ENCODE measurements at regions not wholly inside any gene's neighbourhood (a gene's known extent, or its start where the extent isn't known, plus 50 kb on each side); places are given as distances from the start of the nearest gene placed in this dataset.

DNA sequence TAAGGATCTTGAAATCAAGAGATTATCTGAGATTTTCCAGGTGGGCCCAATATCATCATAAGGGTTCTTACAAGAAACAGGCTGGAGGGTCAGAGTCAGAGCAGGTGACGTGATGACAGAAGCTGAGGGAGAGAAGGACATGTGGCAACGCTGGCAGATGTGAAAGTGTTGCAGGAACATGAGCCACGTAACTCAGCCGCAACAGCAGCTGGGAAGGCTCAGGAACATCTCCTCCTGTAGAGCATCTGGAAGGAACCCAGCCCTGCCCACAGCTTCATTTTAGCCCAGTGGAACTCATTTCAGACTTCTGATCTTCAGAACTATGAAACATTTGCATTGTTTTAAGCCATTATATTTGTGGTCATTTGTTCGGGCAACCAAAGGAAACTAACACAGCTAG, 156.3 kb upstream of the VEGFC start:
- DNase-seq: no peak
- H3K36me3 Mint-ChIP-seq (ENCODE audit: low read depth): no peaks in the 10 kb centered on the region
- H3K27me3 Mint-ChIP-seq (ENCODE audit: low read depth, poor library complexity): no peaks in the 10 kb centered on the region
- no peak overlapping the region for H3K4me3 Mint-ChIP-seq
- no peaks in the 10 kb centered on the region for H3K4me1 Mint-ChIP-seq
- no peak overlapping the region for H3K27ac Mint-ChIP-seq
- TF ChIP-seq, protein P1, sequence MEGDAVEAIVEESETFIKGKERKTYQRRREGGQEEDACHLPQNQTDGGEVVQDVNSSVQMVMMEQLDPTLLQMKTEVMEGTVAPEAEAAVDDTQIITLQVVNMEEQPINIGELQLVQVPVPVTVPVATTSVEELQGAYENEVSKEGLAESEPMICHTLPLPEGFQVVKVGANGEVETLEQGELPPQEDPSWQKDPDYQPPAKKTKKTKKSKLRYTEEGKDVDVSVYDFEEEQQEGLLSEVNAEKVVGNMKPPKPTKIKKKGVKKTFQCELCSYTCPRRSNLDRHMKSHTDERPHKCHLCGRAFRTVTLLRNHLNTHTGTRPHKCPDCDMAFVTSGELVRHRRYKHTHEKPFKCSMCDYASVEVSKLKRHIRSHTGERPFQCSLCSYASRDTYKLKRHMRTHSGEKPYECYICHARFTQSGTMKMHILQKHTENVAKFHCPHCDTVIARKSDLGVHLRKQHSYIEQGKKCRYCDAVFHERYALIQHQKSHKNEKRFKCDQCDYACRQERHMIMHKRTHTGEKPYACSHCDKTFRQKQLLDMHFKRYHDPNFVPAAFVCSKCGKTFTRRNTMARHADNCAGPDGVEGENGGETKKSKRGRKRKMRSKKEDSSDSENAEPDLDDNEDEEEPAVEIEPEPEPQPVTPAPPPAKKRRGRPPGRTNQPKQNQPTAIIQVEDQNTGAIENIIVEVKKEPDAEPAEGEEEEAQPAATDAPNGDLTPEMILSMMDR (IDR thresholded peaks at IDR 0.05): no peak
- peaks cover 2% of the 10 kb centered on the region for H3K9me3 Mint-ChIP-seq

DNA sequence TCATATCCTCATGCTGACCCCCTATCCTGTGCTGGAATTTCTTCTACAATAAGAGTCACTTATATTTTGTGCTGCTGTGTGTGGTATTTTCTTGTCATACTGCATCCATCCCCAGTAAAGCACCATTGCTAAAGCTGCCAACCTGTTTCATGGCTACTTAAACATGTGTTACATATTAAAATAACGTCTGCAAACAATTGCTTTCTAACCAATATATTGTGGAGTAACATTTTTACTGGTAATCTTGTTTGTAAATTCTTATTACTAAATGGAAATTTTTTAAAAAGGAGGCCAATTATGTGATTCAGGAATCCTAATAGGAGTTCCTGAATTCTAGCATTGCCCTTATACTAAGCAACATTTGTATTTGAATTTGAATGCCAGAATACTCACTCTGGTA, 160.3 kb upstream of the VEGFC start:
- peaks cover 7% of the 10 kb centered on the region for H3K36me3 Mint-ChIP-seq (ENCODE audit: low read depth)
- H3K9me3 Mint-ChIP-seq: peaks cover 25% of the 10 kb centered on the region
- no peak for DNase-seq
- TF ChIP-seq, protein P1 (IDR thresholded peaks at IDR 0.05): no peak
- H3K27ac Mint-ChIP-seq: no peak overlapping the region
- no peaks in the 10 kb centered on the region for H3K4me1 Mint-ChIP-seq
- no peak overlapping the region for H3K4me3 Mint-ChIP-seq
- H3K27me3 Mint-ChIP-seq (ENCODE audit: low read depth, poor library complexity): no peaks in the 10 kb centered on the region

DNA sequence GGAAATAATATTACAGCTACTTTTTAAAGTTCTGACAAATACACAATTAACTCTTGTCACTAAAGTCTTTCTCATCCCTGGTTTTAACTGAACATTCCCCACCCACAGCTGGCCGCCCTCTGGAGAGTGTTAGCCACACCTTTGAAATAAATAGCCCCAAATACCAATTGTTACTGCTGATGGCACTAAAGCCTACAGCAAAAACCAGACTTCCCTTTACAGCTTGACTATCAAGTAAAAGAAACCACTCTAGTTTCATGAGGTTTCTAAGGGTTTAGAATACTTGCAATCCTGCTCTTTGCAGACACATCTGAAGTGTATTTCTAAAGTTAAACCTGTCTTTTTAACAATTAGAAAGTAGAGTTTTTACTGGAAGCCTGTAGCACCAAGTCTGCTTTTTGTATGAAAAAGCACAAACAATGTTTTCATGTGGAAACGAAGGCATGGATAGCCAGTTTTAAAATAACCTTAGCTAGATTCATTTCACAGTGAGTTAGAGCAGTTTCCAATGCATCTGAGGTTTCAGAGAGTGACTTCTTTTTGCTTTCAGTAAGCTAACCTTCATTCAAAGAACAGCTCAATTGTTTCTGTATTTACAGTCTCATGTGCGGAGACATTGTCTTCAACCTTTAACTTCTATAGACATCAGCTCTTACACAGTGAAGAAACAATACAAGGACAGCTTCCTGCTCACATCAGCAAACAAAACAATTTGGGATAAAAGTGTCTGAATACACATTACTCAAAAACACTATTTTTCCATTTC, 164.8 kb upstream of the VEGFC start:
- Mint-ChIP-seq H3K9me3 (peaks cover 25% of the 10 kb centered on the region), H3K4me3 (no peak overlapping the region), H3K4me1 (no peaks in the 10 kb centered on the region), H3K27ac (no peak overlapping the region), H3K36me3 (ENCODE audit: low read depth) (peaks cover 7% of the 10 kb centered on the region), H3K27me3 (ENCODE audit: low read depth, poor library complexity) (no peaks in the 10 kb centered on the region)
- TF ChIP-seq, protein P1 (IDR thresholded peaks at IDR 0.05): no peak
- no peak for DNase-seq

DNA sequence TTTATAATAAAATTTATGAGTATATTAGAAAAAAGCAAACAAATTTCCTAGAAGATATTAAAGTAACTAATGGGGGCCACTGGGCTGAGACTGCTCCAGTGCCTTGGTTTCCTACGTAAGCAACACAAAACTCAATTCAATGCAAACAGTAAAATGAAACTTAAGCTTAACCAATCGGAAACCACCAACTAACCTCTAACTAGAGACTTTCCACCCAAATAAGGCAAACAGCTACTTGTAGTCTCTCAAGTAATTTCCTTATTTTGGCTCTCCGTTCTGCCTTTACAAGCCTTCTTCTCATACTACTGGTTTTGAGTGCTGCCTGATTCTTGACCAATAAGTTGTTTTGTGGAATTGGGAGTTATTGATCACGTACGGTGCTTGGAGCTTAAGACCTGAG, 167.3 kb upstream of the VEGFC start:
- peaks cover 7% of the 10 kb centered on the region for H3K36me3 Mint-ChIP-seq (ENCODE audit: low read depth)
- H3K27me3 Mint-ChIP-seq (ENCODE audit: low read depth, poor library complexity): peaks cover 2% of the 10 kb centered on the region
- H3K4me1 Mint-ChIP-seq: no peaks in the 10 kb centered on the region
- peaks cover 13% of the 10 kb centered on the region for H3K9me3 Mint-ChIP-seq
- DNase-seq: no peak
- TF ChIP-seq, protein P1 (IDR thresholded peaks at IDR 0.05): no peak
- H3K4me3 Mint-ChIP-seq: no peak overlapping the region
- no peak overlapping the region for H3K27ac Mint-ChIP-seq

DNA sequence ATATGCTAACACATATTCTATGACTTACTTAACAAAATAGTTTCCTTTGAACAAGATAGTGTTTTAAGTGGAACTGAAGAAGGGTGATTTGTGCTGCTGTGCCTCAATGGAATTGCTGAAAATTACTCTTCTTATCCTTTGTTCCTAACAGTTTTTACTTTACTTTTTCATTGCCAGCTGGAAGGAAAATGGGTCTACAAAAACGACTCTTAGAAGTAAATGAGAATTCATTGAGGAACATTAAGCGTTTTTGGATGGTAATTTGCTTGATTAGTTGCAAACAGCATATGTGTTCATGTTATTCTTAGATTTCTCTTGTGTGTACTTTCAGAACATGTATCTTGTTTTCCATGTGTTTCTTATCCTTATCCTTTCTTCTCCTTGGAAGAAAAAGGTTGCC, 170.4 kb upstream of the VEGFC start:
- H3K27me3 Mint-ChIP-seq (ENCODE audit: low read depth, poor library complexity): peaks cover 5% of the 10 kb centered on the region
- TF ChIP-seq, protein P1 (IDR thresholded peaks at IDR 0.05): no peak
- no peak for DNase-seq
- H3K9me3 Mint-ChIP-seq: no peaks in the 10 kb centered on the region
- H3K27ac Mint-ChIP-seq: no peak overlapping the region
- no peak overlapping the region for H3K4me3 Mint-ChIP-seq
- peaks cover 5% of the 10 kb centered on the region for H3K4me1 Mint-ChIP-seq
- H3K36me3 Mint-ChIP-seq (ENCODE audit: low read depth): no peaks in the 10 kb centered on the region

DNA sequence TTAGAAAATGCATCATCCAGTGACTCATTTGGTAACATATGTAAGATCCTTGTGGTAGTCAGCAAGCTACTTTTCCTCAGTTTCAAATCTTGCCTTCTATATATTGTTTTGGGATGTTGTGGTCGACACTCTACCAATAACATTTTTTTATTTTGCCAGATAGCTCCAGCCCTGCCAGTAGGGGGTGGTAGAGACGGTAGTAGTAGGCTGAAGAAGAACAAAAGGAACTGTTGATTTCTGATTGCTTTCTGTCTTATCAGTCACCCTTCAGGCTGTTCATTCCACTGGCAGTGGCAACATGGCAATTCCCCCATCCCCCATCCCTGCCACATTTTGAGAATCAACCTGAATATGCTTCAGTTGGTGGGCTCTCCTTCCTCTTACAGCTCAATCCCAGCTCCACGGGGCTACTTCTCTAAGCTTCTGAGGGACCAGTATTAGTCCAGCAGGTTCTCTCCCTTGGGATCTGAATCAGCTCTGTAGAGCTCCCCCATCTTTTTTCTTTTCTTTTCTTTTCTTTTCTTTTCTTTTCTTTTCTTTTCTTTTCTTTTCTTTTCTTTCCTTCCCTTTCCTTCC, 171.5 kb upstream of the VEGFC start:
- Mint-ChIP-seq H3K4me1 (peaks cover 10% of the 10 kb centered on the region), H3K4me3 (no peak overlapping the region), H3K27ac (no peak overlapping the region), H3K36me3 (ENCODE audit: low read depth) (no peaks in the 10 kb centered on the region), H3K9me3 (no peaks in the 10 kb centered on the region), H3K27me3 (ENCODE audit: low read depth, poor library complexity) (peaks cover 5% of the 10 kb centered on the region)
- DNase-seq: no peak
- TF ChIP-seq, protein P1 (IDR thresholded peaks at IDR 0.05): no peak

All from nephron progenitor cell (in vitro differentiated cells).